Naive thymus-derived CD8-positive, alpha-beta T cell (primary cell): ENCODE measurements at regions not wholly inside any gene's neighbourhood (a gene's known extent, or its start where the extent isn't known, plus 50 kb on each side); places are given as distances from the start of the nearest gene placed in this dataset.

Source experiments
- ATAC-seq, 2 donors: fragments of 150-1000 bp; cut with Tn5 transposase in 1 of 2; sonication (Bioruptor Pico), chemical (Tn5 transposase) in 1 of 2; 1 replicate in 1 of 2; 2 replicates in 1 of 2; pipeline ENCODE4 v1.10.0; 2021; ENCODE audit warnings: mild to moderate bottlenecking in 2 of 2, moderate library complexity in 2 of 2
- POLR2A ChIA-PET: fragments of 350-600 bp; sonication (Branson Sonifier 250); formaldehyde crosslinking; loops from one replicate; lab custom pipeline; 2021; ENCODE audit warnings: antibody characterized with exemption; lab: Charles Lee
- DNase-seq, 10 donors: peaks; one replicate each; pipeline versions ENCODE4 v3.0.0 to v3.0.0-alpha.2; 2020 to 2022
- H3K27ac Mint-ChIP-seq, 10 donors: one replicate each; pipeline ENCODE4 v1.8.0; 2020 to 2022; ENCODE audit warnings: mild to moderate bottlenecking in 10 of 10, mixed read lengths in 10 of 10, moderate library complexity in 4 of 10, inconsistent platforms in 1 of 10
- H3K27me3 Mint-ChIP-seq, 5 donors: one replicate each; pipeline ENCODE4 v1.8.0; 2021 to 2022; ENCODE audit warnings: mixed read lengths in 5 of 5
- H3K36me3 Mint-ChIP-seq, 3 donors: one replicate each; pipeline ENCODE4 v1.8.0; 2020 to 2022; ENCODE audit warnings: mixed read lengths in 3 of 3, mild to moderate bottlenecking in 2 of 3, inconsistent platforms in 1 of 3
- H3K4me1 Mint-ChIP-seq, 4 donors: one replicate each; pipeline ENCODE4 v1.8.0; 2021 to 2022; ENCODE audit warnings: mixed read lengths in 4 of 4
- H3K4me3 Mint-ChIP-seq, 10 donors: one replicate each; pipeline ENCODE4 v1.8.0; 2020 to 2022; ENCODE audit warnings: mild to moderate bottlenecking in 10 of 10, mixed read lengths in 10 of 10, moderate library complexity in 6 of 10, inconsistent platforms in 1 of 10
- H3K9me3 Mint-ChIP-seq, 9 donors: one replicate each; pipeline ENCODE4 v1.8.0; 2020 to 2022; ENCODE audit warnings: mixed read lengths in 9 of 9, mild to moderate bottlenecking in 3 of 9, inconsistent platforms in 1 of 9, moderate library complexity in 1 of 9

GRCh38 chr21:15586752-15587427, 142.9 kb upstream of the USP25 start:
- POLR2A ChIA-PET, result no interaction called here
- no peak overlapping the region for H3K27ac Mint-ChIP-seq
- H3K4me1 Mint-ChIP-seq, result no peaks in the 10 kb centered on the region
- H3K36me3 Mint-ChIP-seq, result no peaks in the 10 kb centered on the region
- ATAC-seq (no peak), DNase-seq (no peak)
- no peaks in the 10 kb centered on the region for H3K9me3 Mint-ChIP-seq
- peaks cover 0 to 3% (median 0%) of the 10 kb centered on the region in 5 donors for H3K27me3 Mint-ChIP-seq
- H3K4me3 Mint-ChIP-seq, result no peak overlapping the region

- H3K4me3 Mint-ChIP-seq, result no peak overlapping the region
- H3K9me3 Mint-ChIP-seq, result no peaks in the 10 kb centered on the region
- H3K36me3 Mint-ChIP-seq, result no peaks in the 10 kb centered on the region
- peaks cover 0 to 7% (median 3%) of the 10 kb centered on the region in 5 donors for H3K27me3 Mint-ChIP-seq
- ATAC-seq (no peak), DNase-seq (peak in 5 of 10 donors; percentile 4 to 41 (median 24))
- POLR2A ChIA-PET, result no interaction called here
- no peak overlapping the region for H3K27ac Mint-ChIP-seq
- no peaks in the 10 kb centered on the region for H3K4me1 Mint-ChIP-seq
Observed at GRCh38 chr21:15592271-15592860, 137.4 kb upstream of the USP25 start.

GRCh38 chr21:15592957-15593356, 136.8 kb upstream of the USP25 start:
- Mint-ChIP-seq H3K9me3 (no peaks in the 10 kb centered on the region), H3K36me3 (no peaks in the 10 kb centered on the region), H3K4me3 (no peak overlapping the region), H3K4me1 (no peaks in the 10 kb centered on the region), H3K27ac (no peak overlapping the region), H3K27me3 (peaks cover 0 to 8% (median 3%) of the 10 kb centered on the region in 5 donors)
- no peak for DNase-seq
- POLR2A ChIA-PET, result no interaction called here
- no peak for ATAC-seq

GRCh38 chr21:15601390-15601789, 128.4 kb upstream of the USP25 start:
- Mint-ChIP-seq H3K9me3 (no peaks in the 10 kb centered on the region), H3K27me3 (peaks cover 0 to 9% (median 6%) of the 10 kb centered on the region in 5 donors), H3K36me3 (no peaks in the 10 kb centered on the region), H3K4me1 (no peaks in the 10 kb centered on the region), H3K27ac (no peak overlapping the region), H3K4me3 (no peak overlapping the region)
- ATAC-seq (no peak), DNase-seq (no peak)
- POLR2A ChIA-PET, result no interaction called here

- no peak for DNase-seq
- Mint-ChIP-seq H3K9me3 (no peaks in the 10 kb centered on the region), H3K4me1 (no peaks in the 10 kb centered on the region), H3K27me3 (peaks cover 1 to 9% (median 6%) of the 10 kb centered on the region in 5 donors), H3K4me3 (no peak overlapping the region), H3K27ac (no peak overlapping the region), H3K36me3 (no peaks in the 10 kb centered on the region)
- ATAC-seq, result no peak
- POLR2A ChIA-PET, result no interaction called here
Observed at GRCh38 chr21:15604413-15604812, 125.4 kb upstream of the USP25 start.

GRCh38 chr21:15614766-15615165, 115.0 kb upstream of the USP25 start:
- Mint-ChIP-seq H3K27me3 (no peaks in the 10 kb centered on the region), H3K4me3 (no peak overlapping the region), H3K4me1 (no peaks in the 10 kb centered on the region), H3K27ac (no peak overlapping the region), H3K9me3 (peaks cover 0 to 2% (median 0%) of the 10 kb centered on the region in 9 donors), H3K36me3 (peaks cover 0 to 5% (median 2%) of the 10 kb centered on the region in 3 donors)
- DNase-seq (no peak), ATAC-seq (no peak)
- POLR2A ChIA-PET, result no interaction called here

GRCh38 chr21:15616864-15617574, 112.8 kb upstream of the USP25 start:
- Mint-ChIP-seq H3K4me3 (no peak overlapping the region), H3K9me3 (no peaks in the 10 kb centered on the region), H3K4me1 (no peaks in the 10 kb centered on the region), H3K36me3 (peaks cover 0 to under 1% (median 0%) of the 10 kb centered on the region in 3 donors), H3K27me3 (no peaks in the 10 kb centered on the region), H3K27ac (no peak overlapping the region)
- DNase-seq (no peak), ATAC-seq (no peak)
- POLR2A ChIA-PET, result no interaction called here

- POLR2A ChIA-PET, result no interaction called here
- H3K9me3 Mint-ChIP-seq, result no peaks in the 10 kb centered on the region
- no peak for ATAC-seq
Observed at GRCh38 chr21:15617964-15618363, 111.8 kb upstream of the USP25 start.

GRCh38 chr21:15620892-15621291, 108.9 kb upstream of the USP25 start:
- no peaks in the 10 kb centered on the region for H3K36me3 Mint-ChIP-seq
- H3K27me3 Mint-ChIP-seq, result peaks cover 0 to 12% (median 0%) of the 10 kb centered on the region in 5 donors
- no peak overlapping the region for H3K27ac Mint-ChIP-seq
- POLR2A ChIA-PET, result no interaction called here
- ATAC-seq (no peak), DNase-seq (no peak)
- H3K4me3 Mint-ChIP-seq, result no peak overlapping the region
- no peaks in the 10 kb centered on the region for H3K4me1 Mint-ChIP-seq
- H3K9me3 Mint-ChIP-seq, result no peaks in the 10 kb centered on the region

More at GRCh38 chr21:15617964-15618363, 111.8 kb upstream of the USP25 start:
- Mint-ChIP-seq H3K27ac (no peak overlapping the region), H3K4me1 (no peaks in the 10 kb centered on the region), H3K27me3 (no peaks in the 10 kb centered on the region), H3K36me3 (no peaks in the 10 kb centered on the region), H3K4me3 (no peak overlapping the region)
- DNase-seq, result no peak

- H3K4me1 Mint-ChIP-seq, result no peaks in the 10 kb centered on the region
- ATAC-seq (no peak), DNase-seq (no peak)
- H3K27me3 Mint-ChIP-seq, result peaks cover 0 to 12% (median 1%) of the 10 kb centered on the region in 5 donors
- POLR2A ChIA-PET, result no interaction called here
- no peaks in the 10 kb centered on the region for H3K9me3 Mint-ChIP-seq
- no peak overlapping the region for H3K4me3 Mint-ChIP-seq
- H3K27ac Mint-ChIP-seq, result no peak overlapping the region
- no peaks in the 10 kb centered on the region for H3K36me3 Mint-ChIP-seq
Observed at GRCh38 chr21:15624646-15625045, 105.1 kb upstream of the USP25 start.

GRCh38 chr21:15625363-15625762, 104.4 kb upstream of the USP25 start:
- POLR2A ChIA-PET, result no interaction called here
- Mint-ChIP-seq H3K4me1 (no peaks in the 10 kb centered on the region), H3K36me3 (no peaks in the 10 kb centered on the region), H3K9me3 (no peaks in the 10 kb centered on the region), H3K4me3 (no peak overlapping the region), H3K27ac (no peak overlapping the region), H3K27me3 (peaks cover 0 to 12% (median 1%) of the 10 kb centered on the region in 5 donors)
- no peak for ATAC-seq
- DNase-seq, result no peak

- no peaks in the 10 kb centered on the region for H3K9me3 Mint-ChIP-seq
- H3K4me3 Mint-ChIP-seq, result no peak overlapping the region
- no peaks in the 10 kb centered on the region for H3K4me1 Mint-ChIP-seq
- H3K36me3 Mint-ChIP-seq, result no peaks in the 10 kb centered on the region
- POLR2A ChIA-PET, result no interaction called here
- ATAC-seq (no peak), DNase-seq (no peak)
- no peak overlapping the region for H3K27ac Mint-ChIP-seq
- H3K27me3 Mint-ChIP-seq, result peaks cover 0 to 12% (median 1%) of the 10 kb centered on the region in 5 donors
Observed at GRCh38 chr21:15626031-15626430, 103.8 kb upstream of the USP25 start.

- peaks cover 0 to 12% (median 1%) of the 10 kb centered on the region in 5 donors for H3K27me3 Mint-ChIP-seq
Observed at GRCh38 chr21:15627011-15627410, 102.8 kb upstream of the USP25 start.

More at GRCh38 chr21:15627011-15627410, 102.8 kb upstream of the USP25 start:
- Mint-ChIP-seq H3K27ac (no peak overlapping the region), H3K9me3 (no peaks in the 10 kb centered on the region), H3K36me3 (no peaks in the 10 kb centered on the region), H3K4me3 (no peak overlapping the region), H3K4me1 (no peaks in the 10 kb centered on the region)
- DNase-seq, result no peak
- ATAC-seq, result no peak
- POLR2A ChIA-PET, result no interaction called here
